ENCODE measurements at regions not wholly inside any gene's neighbourhood (a gene's known extent, or its start where the extent isn't known, plus 50 kb on each side); places are given as distances from the start of the nearest gene placed in this dataset.

DNA sequence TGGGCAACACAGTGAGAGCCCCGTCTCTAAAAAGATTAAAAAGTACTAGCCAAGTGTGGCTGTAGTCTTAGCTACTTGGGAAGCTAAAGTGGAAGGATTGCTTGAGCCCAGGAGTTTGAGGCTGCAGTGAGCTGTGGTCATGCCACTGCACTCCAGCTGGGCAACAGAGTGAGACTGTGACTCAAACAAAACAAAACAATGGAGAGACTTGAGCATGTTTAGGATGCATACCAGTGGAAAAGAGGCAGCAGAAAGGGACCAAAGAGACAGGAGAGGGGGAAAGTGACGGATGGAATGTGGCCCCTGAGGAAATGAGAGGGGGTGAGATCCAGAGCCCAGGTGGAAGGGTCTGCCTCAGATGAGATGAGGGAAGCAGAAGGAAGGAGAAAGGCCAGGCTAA lies 358.9 kb downstream of the RPS6KC1 start:
- Histone ChIP-seq H3K9me2 (replicated peaks; ENCODE audit: control insufficient read depth, low read length) (no peaks in the 10 kb centered on the region), H3K4me2 (ENCODE audit: low read length) (no peak overlapping the region), H3K4me1 (ENCODE audit: control insufficient read depth, low read length) (no peaks in the 10 kb centered on the region), H4K20me1 (ENCODE audit: control insufficient read depth, insufficient read depth, low read depth, low read length) (no peaks in the 10 kb centered on the region), H3K4me3 (ENCODE audit: low read length) (no peak overlapping the region), H3K27me3 (ENCODE audit: control insufficient read depth, low read length) (no peaks in the 10 kb centered on the region), H3K79me2 (ENCODE audit: control insufficient read depth, low read length) (no peaks in the 10 kb centered on the region), H3F3A (ENCODE audit: control insufficient read depth, insufficient read depth) (no peaks in the 10 kb centered on the region), H3K36me3 (ENCODE audit: control insufficient read depth, low read length) (no peaks in the 10 kb centered on the region), H3K27ac (ENCODE audit: low read depth, low read length) (no peak overlapping the region), H3K9me3 (ENCODE audit: control insufficient read depth, insufficient read depth, low read length) (no peaks in the 10 kb centered on the region)
- no peak for TF ChIP-seq EZH2phosphoT487 (IDR thresholded peaks at IDR 0.05; ENCODE audit: borderline replicate concordance, low read length)
- TF ChIP-seq, protein P1, sequence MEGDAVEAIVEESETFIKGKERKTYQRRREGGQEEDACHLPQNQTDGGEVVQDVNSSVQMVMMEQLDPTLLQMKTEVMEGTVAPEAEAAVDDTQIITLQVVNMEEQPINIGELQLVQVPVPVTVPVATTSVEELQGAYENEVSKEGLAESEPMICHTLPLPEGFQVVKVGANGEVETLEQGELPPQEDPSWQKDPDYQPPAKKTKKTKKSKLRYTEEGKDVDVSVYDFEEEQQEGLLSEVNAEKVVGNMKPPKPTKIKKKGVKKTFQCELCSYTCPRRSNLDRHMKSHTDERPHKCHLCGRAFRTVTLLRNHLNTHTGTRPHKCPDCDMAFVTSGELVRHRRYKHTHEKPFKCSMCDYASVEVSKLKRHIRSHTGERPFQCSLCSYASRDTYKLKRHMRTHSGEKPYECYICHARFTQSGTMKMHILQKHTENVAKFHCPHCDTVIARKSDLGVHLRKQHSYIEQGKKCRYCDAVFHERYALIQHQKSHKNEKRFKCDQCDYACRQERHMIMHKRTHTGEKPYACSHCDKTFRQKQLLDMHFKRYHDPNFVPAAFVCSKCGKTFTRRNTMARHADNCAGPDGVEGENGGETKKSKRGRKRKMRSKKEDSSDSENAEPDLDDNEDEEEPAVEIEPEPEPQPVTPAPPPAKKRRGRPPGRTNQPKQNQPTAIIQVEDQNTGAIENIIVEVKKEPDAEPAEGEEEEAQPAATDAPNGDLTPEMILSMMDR (IDR thresholded peaks at IDR 0.05; ENCODE audit: low read depth, low read length, poor library complexity, severe bottlenecking): no peak

DNA sequence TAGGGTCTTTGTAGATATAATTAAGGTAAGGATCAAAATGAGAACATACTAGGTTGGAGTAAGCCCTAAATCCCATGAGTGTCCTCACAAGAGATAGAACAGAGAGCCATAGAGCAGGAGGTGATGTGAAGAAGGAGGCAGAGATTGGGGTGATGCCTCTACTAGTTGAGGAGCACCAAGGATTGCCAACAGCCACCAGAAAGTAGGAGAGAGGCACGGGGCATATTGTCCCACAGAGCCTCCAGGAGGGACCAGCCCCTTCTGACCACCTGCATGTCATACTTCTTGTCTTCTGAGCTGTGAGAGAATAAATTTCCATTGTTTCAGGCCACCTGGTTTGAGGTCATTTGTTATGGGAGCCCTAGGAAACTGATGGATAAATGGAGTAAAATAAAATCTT lies 363.3 kb downstream of the RPS6KC1 start:
- Histone ChIP-seq H3K9me3 (ENCODE audit: control insufficient read depth, insufficient read depth, low read length) (no peaks in the 10 kb centered on the region), H3K4me3 (ENCODE audit: low read length) (no peak overlapping the region), H3K36me3 (ENCODE audit: control insufficient read depth, low read length) (no peaks in the 10 kb centered on the region), H3K27me3 (ENCODE audit: control insufficient read depth, low read length) (no peaks in the 10 kb centered on the region), H3K79me2 (ENCODE audit: control insufficient read depth, low read length) (no peaks in the 10 kb centered on the region), H3K4me1 (ENCODE audit: control insufficient read depth, low read length) (no peaks in the 10 kb centered on the region), H3F3A (ENCODE audit: control insufficient read depth, insufficient read depth) (no peaks in the 10 kb centered on the region), H4K20me1 (ENCODE audit: control insufficient read depth, insufficient read depth, low read depth, low read length) (no peaks in the 10 kb centered on the region), H3K27ac (ENCODE audit: low read depth, low read length) (no peak overlapping the region), H3K9me2 (replicated peaks; ENCODE audit: control insufficient read depth, low read length) (no peaks in the 10 kb centered on the region), H3K4me2 (ENCODE audit: low read length) (no peak overlapping the region)
- TF ChIP-seq EZH2phosphoT487 (IDR thresholded peaks at IDR 0.05; ENCODE audit: borderline replicate concordance, low read length): no peak
- TF ChIP-seq, protein P1 (IDR thresholded peaks at IDR 0.05; ENCODE audit: low read depth, low read length, poor library complexity, severe bottlenecking): no peak

DNA sequence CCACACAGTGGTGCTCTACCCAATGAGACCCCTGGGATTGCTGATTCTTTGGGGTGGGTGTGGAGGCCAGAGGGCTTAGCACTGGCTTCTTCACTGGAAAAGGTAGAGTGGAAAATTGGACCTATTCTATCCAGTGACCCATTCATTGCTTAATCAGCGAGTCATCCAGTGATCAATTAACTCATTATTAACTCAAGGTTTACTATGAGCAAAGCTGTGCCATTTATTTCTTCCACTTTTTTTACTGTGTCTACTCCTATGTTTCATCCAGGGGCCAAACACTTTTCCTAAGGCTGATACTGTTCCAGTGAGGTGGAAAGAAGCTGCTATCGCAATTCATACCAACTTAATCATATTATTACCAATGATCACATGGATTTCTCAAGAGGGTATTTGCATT lies 363.9 kb downstream of the RPS6KC1 start:
- Histone ChIP-seq H4K20me1 (ENCODE audit: control insufficient read depth, insufficient read depth, low read depth, low read length) (no peaks in the 10 kb centered on the region), H3K9me2 (replicated peaks; ENCODE audit: control insufficient read depth, low read length) (no peaks in the 10 kb centered on the region), H3K79me2 (ENCODE audit: control insufficient read depth, low read length) (no peaks in the 10 kb centered on the region), H3K9me3 (ENCODE audit: control insufficient read depth, insufficient read depth, low read length) (no peaks in the 10 kb centered on the region), H3K4me3 (ENCODE audit: low read length) (no peak overlapping the region), H3K4me1 (ENCODE audit: control insufficient read depth, low read length) (no peaks in the 10 kb centered on the region), H3K4me2 (ENCODE audit: low read length) (no peak overlapping the region), H3K27ac (ENCODE audit: low read depth, low read length) (no peak overlapping the region), H3F3A (ENCODE audit: control insufficient read depth, insufficient read depth) (no peaks in the 10 kb centered on the region), H3K27me3 (ENCODE audit: control insufficient read depth, low read length) (no peaks in the 10 kb centered on the region), H3K36me3 (ENCODE audit: control insufficient read depth, low read length) (no peaks in the 10 kb centered on the region)
- TF ChIP-seq, protein P1 (IDR thresholded peaks at IDR 0.05; ENCODE audit: low read depth, low read length, poor library complexity, severe bottlenecking): no peak
- no peak for TF ChIP-seq EZH2phosphoT487 (IDR thresholded peaks at IDR 0.05; ENCODE audit: borderline replicate concordance, low read length)
